ENCODE measurements at regions not wholly inside any gene's neighbourhood (a gene's known extent, or its start where the extent isn't known, plus 50 kb on each side); places are given as distances from the start of the nearest gene placed in this dataset.
"Not testable (repeated sequence)": the region's sequence is repeated elsewhere in the genome, so short reads cannot be mapped to it uniquely, and the experiment has no call there.

- H3K4me3 ChIP-seq (ENCODE audit: low read depth, low read length): no peak overlapping the region
- TF ChIP-seq CTCF (IDR thresholded peaks at IDR 0.05; ENCODE audit: insufficient read depth, low read depth, low read length): no peak
- DNase-seq (ENCODE audit: low read depth): no peak
Measured at GRCh38 chr12:60210756-60211155, 614.9 kb downstream of the SLC16A7 start.

- DNase-seq (ENCODE audit: low read depth): no peak
- TF ChIP-seq CTCF (IDR thresholded peaks at IDR 0.05; ENCODE audit: insufficient read depth, low read depth, low read length): no peak
- no peak overlapping the region for H3K4me3 ChIP-seq (ENCODE audit: low read depth, low read length)
Measured at GRCh38 chr12:60211244-60211643, 615.4 kb downstream of the SLC16A7 start.

GRCh38 chr12:60212159-60213000 is 616.6 kb downstream of the SLC16A7 start:
- no peak for DNase-seq (ENCODE audit: low read depth)

GRCh38 chr12:60213272-60213671 is 617.4 kb downstream of the SLC16A7 start:
- not testable (repeated sequence) for DNase-seq (ENCODE audit: low read depth); H3K4me3 ChIP-seq (ENCODE audit: low read depth, low read length)

More at GRCh38 chr12:60212159-60213000, 616.6 kb downstream of the SLC16A7 start:
- no peak for TF ChIP-seq CTCF (IDR thresholded peaks at IDR 0.05; ENCODE audit: insufficient read depth, low read depth, low read length)
- no peak overlapping the region for H3K4me3 ChIP-seq (ENCODE audit: low read depth, low read length)

- TF ChIP-seq CTCF (IDR thresholded peaks at IDR 0.05; ENCODE audit: insufficient read depth, low read depth, low read length): no peak
- DNase-seq (ENCODE audit: low read depth): no peak
- H3K4me3 ChIP-seq (ENCODE audit: low read depth, low read length): no peak overlapping the region
Measured at GRCh38 chr12:60216226-60216625, 620.4 kb downstream of the SLC16A7 start.

GRCh38 chr12:60223242-60223641 is 627.4 kb downstream of the SLC16A7 start:
- no peak overlapping the region for H3K4me3 ChIP-seq (ENCODE audit: low read depth, low read length)
- no peak for DNase-seq (ENCODE audit: low read depth)
- no peak for TF ChIP-seq CTCF (IDR thresholded peaks at IDR 0.05; ENCODE audit: insufficient read depth, low read depth, low read length)

GRCh38 chr12:60225216-60226000 is 629.6 kb downstream of the SLC16A7 start:
- H3K4me3 ChIP-seq (ENCODE audit: low read depth, low read length): no peak overlapping the region
- no peak for DNase-seq (ENCODE audit: low read depth)
- no peak for TF ChIP-seq CTCF (IDR thresholded peaks at IDR 0.05; ENCODE audit: insufficient read depth, low read depth, low read length)
